Neural crest cell (in vitro differentiated cells): ENCODE measurements at regions not wholly inside any gene's neighbourhood (a gene's known extent, or its start where the extent isn't known, plus 50 kb on each side); places are given as distances from the start of the nearest gene placed in this dataset.

Experiments used
- DNase-seq: peaks from one replicate; pipeline ENCODE4 v3.0.0; 2021; ENCODE audit warnings: low read depth, mixed read lengths, low spot score
- H3K27ac Mint-ChIP-seq: one replicate; pipeline ENCODE4 v1.8.0; 2021; ENCODE audit warnings: mild to moderate bottlenecking, mixed read lengths; ENCODE audit not compliant: unreplicated experiment
- H3K27me3 Mint-ChIP-seq: 2 replicates; pipeline ENCODE4 v1.8.0; 2021; ENCODE audit warnings: low read depth, mild to moderate bottlenecking, mixed read lengths
- H3K36me3 Mint-ChIP-seq: 2 replicates; pipeline ENCODE4 v1.8.0; 2021; ENCODE audit warnings: low read depth, mild to moderate bottlenecking, mixed read lengths
- H3K4me1 Mint-ChIP-seq: 2 replicates; pipeline ENCODE4 v1.8.0; 2021; ENCODE audit warnings: mixed read lengths
- H3K4me3 Mint-ChIP-seq: one replicate; pipeline ENCODE4 v1.8.0; 2021; ENCODE audit warnings: mild to moderate bottlenecking, mixed read lengths
- H3K9me3 Mint-ChIP-seq: 2 replicates; pipeline ENCODE4 v1.8.0; 2021; ENCODE audit warnings: mixed read lengths
- TF ChIP-seq, protein P1 (sequence below): fragments of 200-600 bp; sonication (generic); conservative IDR thresholded peaks from 2 replicates; pipeline ENCODE4 v1.5.0; 2021; ENCODE audit warnings: antibody characterized with exemption, mild to moderate bottlenecking

DNA sequence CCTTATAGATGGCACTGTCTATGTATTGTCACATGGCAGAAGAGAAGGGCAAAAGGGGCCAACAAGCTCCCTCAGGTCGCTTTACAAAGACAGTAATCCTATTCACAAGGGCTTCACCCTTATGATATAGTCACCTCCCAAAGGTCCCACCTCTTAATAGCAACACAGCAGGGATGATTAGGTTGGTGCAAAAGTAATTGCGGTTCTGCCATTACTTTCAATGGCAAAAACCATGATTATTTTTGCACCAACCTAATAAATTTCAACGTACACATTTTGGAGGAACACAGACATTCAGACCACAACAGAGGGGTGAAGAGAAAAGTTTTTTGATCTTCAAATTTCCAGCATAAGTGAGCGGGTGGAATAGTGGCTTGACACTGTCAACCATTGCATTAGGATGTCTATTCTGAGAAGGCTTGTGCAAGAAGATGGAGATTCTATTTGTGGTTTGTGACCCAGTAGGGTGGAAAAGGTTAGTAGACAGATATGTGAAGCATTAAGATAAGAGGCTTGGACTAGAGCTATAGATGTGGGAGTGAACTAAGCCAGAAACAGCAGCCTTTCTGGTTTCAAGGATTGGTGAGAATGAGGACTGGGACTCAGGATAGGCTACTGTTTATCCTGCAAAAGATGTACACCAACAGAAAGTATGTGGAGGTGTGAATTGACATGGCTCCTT lies 75.5 kb upstream of the CPSF6 start:
- TF ChIP-seq, protein P1, sequence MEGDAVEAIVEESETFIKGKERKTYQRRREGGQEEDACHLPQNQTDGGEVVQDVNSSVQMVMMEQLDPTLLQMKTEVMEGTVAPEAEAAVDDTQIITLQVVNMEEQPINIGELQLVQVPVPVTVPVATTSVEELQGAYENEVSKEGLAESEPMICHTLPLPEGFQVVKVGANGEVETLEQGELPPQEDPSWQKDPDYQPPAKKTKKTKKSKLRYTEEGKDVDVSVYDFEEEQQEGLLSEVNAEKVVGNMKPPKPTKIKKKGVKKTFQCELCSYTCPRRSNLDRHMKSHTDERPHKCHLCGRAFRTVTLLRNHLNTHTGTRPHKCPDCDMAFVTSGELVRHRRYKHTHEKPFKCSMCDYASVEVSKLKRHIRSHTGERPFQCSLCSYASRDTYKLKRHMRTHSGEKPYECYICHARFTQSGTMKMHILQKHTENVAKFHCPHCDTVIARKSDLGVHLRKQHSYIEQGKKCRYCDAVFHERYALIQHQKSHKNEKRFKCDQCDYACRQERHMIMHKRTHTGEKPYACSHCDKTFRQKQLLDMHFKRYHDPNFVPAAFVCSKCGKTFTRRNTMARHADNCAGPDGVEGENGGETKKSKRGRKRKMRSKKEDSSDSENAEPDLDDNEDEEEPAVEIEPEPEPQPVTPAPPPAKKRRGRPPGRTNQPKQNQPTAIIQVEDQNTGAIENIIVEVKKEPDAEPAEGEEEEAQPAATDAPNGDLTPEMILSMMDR = no peak
- Mint-ChIP-seq H3K27ac (no peak overlapping the region), H3K27me3 (no peaks in the 10 kb centered on the region), H3K9me3 (no peaks in the 10 kb centered on the region), H3K4me1 (peaks cover 6% of the 10 kb centered on the region), H3K36me3 (no peaks in the 10 kb centered on the region), H3K4me3 (no peak overlapping the region)
- DNase-seq = no peak

DNA sequence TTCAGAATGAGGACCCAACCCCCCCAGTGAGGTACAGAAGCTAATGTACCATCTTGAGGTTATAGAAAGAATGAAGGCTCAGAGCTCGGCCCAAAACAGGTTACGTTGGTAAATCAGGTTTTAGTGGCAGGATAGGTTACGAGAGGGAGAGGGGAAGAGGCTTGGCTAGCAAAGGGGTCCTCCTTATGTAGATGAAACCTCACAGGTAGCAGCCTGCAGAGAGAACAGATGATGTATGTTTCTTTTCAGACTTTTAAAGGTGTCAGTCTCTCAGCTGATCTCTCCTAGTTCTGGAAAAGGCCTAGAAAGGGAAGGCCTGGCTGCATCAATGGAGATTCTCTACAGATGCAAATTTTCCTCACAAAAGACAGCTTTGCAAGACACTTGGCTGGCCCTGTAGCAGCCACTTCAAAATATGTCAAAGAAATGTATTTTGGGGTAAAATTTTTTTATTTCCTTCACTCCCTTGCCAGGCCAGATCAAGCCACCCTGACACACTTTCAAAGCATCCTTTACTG lies 71.7 kb upstream of the CPSF6 start:
- H3K27me3 Mint-ChIP-seq = no peaks in the 10 kb centered on the region
- H3K27ac Mint-ChIP-seq = no peak overlapping the region

DNA sequence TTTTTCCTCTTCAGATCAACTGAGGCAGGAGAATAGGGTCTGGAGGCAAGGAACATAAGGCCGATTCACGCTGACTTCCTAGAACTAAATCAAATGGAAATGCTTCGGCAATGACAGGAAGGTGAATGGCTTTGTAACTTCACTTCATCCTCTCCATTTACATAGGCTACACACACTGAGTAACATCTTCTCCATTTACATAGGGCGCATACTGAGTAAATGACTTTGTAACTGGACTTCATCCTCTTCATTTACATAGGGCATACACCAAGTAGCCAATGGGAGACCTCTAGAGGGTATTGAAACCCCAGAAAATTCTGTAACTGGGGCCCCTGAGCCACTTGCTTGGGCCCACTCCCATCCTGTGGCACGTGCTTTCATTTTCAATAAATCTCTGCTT lies 71.0 kb upstream of the CPSF6 start:
- TF ChIP-seq, protein P1 = no peak
- H3K27ac Mint-ChIP-seq = no peak overlapping the region
- peaks cover 2% of the 10 kb centered on the region for H3K4me1 Mint-ChIP-seq
- H3K4me3 Mint-ChIP-seq = no peak overlapping the region
- DNase-seq = no peak
- H3K27me3 Mint-ChIP-seq = no peaks in the 10 kb centered on the region
- no peaks in the 10 kb centered on the region for H3K9me3 Mint-ChIP-seq
- H3K36me3 Mint-ChIP-seq = no peaks in the 10 kb centered on the region

More for the DNA sequence above, 71.7 kb upstream of the CPSF6 start:
- H3K36me3 Mint-ChIP-seq = no peaks in the 10 kb centered on the region
- H3K4me3 Mint-ChIP-seq = no peak overlapping the region
- TF ChIP-seq, protein P1 = no peak
- no peaks in the 10 kb centered on the region for H3K4me1 Mint-ChIP-seq
- no peak for DNase-seq
- no peaks in the 10 kb centered on the region for H3K9me3 Mint-ChIP-seq

DNA sequence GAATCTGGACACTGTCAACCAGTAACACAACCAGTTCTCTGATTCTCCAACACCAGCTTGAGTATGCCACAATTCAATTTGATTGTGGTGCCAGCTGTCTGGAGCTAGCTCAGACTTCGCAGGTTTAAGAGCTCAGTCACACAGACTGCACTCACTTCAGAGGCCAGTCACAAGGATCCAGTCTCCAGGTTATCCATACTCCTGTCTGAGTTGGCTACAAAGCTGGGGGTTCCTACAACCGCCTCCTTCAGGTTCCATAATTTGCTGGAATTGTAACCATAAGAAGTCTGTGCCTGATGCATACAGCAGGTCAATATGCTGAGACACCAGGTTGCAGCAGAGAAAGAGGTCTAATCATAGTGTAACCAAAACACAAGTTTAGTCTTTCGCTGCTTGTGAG lies 70.5 kb upstream of the CPSF6 start:
- no peaks in the 10 kb centered on the region for H3K36me3 Mint-ChIP-seq
- H3K4me1 Mint-ChIP-seq = peaks cover 5% of the 10 kb centered on the region
- no peaks in the 10 kb centered on the region for H3K27me3 Mint-ChIP-seq
- no peak for DNase-seq
- no peaks in the 10 kb centered on the region for H3K9me3 Mint-ChIP-seq
- no peak overlapping the region for H3K27ac Mint-ChIP-seq
- TF ChIP-seq, protein P1 = no peak
- H3K4me3 Mint-ChIP-seq = no peak overlapping the region

DNA sequence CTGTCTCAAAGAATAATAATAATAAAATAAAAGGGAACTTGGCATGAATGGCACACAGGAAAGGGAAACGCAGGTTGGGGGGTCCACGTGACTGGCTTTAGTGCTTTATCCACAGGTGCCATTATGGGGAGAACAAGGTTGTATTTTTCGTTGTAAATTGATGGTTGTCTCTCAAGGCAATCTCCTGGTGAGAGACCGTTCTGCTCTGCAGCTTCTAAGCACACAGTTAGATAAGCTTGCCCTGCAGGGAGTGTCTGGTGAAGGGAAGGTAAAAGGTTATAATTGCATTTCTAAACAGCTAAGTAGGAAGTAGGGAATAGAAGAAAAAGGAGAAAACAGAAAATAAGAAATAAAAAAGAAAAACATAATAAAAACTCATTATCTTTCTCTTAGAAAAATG lies 69.1 kb upstream of the CPSF6 start:
- Mint-ChIP-seq H3K4me3 (no peak overlapping the region), H3K27me3 (no peaks in the 10 kb centered on the region), H3K9me3 (peaks cover 2% of the 10 kb centered on the region), H3K27ac (no peak overlapping the region), H3K36me3 (no peaks in the 10 kb centered on the region), H3K4me1 (peaks cover 8% of the 10 kb centered on the region)
- DNase-seq = no peak
- TF ChIP-seq, protein P1 = no peak
